OCI-LY1 (cell line): ENCODE measurements at regions not wholly inside any gene's neighbourhood (a gene's known extent, or its start where the extent isn't known, plus 50 kb on each side); places are given as distances from the start of the nearest gene placed in this dataset.

Experiments
- H2AFZ ChIP-seq: fragments of 200-600 bp; sonication (generic), shearing (Covaris generic); 2 replicates; pipeline ENCODE4 v1.6.0; 2014; ENCODE audit warnings: antibody characterized with exemption, mild to moderate bottlenecking, low read length
- H3F3A ChIP-seq: fragments of 200-600 bp; sonication (generic), shearing (Covaris generic); 2 replicates; pipeline ENCODE4 v1.6.0; 2014; ENCODE audit warnings: mild to moderate bottlenecking, antibody characterized with exemption, low read length, moderate library complexity; ENCODE audit not compliant: insufficient read depth
- H3K27ac ChIP-seq: fragments of 200-600 bp; sonication (generic); 2 replicates; pipeline ENCODE4 v1.5.1; 2014; ENCODE audit warnings: low read length, mixed run types, mild to moderate bottlenecking, low read depth; ENCODE audit not compliant: poor library complexity, severe bottlenecking
- H3K27me3 ChIP-seq: fragments of 200-600 bp; sonication (generic); 2 replicates; pipeline ENCODE4 v1.6.0; 2014; ENCODE audit warnings: antibody characterized with exemption, mild to moderate bottlenecking, low read length, moderate library complexity; ENCODE audit not compliant: insufficient read depth
- H3K36me3 ChIP-seq: fragments of 200-600 bp; sonication (generic); 2 replicates; pipeline ENCODE4 v1.6.1; 2014; ENCODE audit warnings: mild to moderate bottlenecking, antibody characterized with exemption, low read length, moderate library complexity, mixed read lengths; ENCODE audit not compliant: insufficient read depth
- H3K4me1 ChIP-seq: fragments of 200-600 bp; sonication (generic); 2 replicates; pipeline ENCODE4 v1.5.1; 2014; ENCODE audit warnings: mild to moderate bottlenecking, low read length, moderate library complexity; ENCODE audit not compliant: insufficient read depth, severe bottlenecking
- H3K4me2 ChIP-seq: fragments of 200-600 bp; sonication (generic), shearing (Covaris generic); 2 replicates; pipeline ENCODE4 v1.6.1; 2014; ENCODE audit warnings: low read length
- H3K4me3 ChIP-seq: fragments of 200-600 bp; sonication (generic); 2 replicates; pipeline ENCODE4 v1.5.1; 2014; ENCODE audit warnings: low read length, low read depth, mild to moderate bottlenecking, mixed read lengths; ENCODE audit not compliant: poor library complexity, severe bottlenecking
- H3K79me2 ChIP-seq: fragments of 200-600 bp; shearing (Covaris generic); 2 replicates; pipeline ENCODE4 v1.6.1; 2016; ENCODE audit warnings: mixed run types, low read length, mixed read lengths; ENCODE audit not compliant: insufficient read depth
- H3K9ac ChIP-seq: fragments of 200-600 bp; sonication (generic), shearing (Covaris generic); 2 replicates; pipeline ENCODE4 v1.6.1; 2014; ENCODE audit warnings: mild to moderate bottlenecking, low read length, mixed read lengths
- H3K9me2 ChIP-seq: fragments of 200-600 bp; sonication (generic), shearing (Covaris generic); 2 replicates; pipeline ENCODE4 v1.6.1; 2014; ENCODE audit warnings: low read depth, mild to moderate bottlenecking, low read length, mixed read lengths
- H3K9me3 ChIP-seq: fragments of 200-600 bp; shearing (Covaris generic); 2 replicates; pipeline ENCODE4 v1.6.1; 2014; ENCODE audit warnings: low read length, mixed read lengths
- H4K20me1 ChIP-seq: fragments of 200-600 bp; sonication (generic), shearing (Covaris generic); 2 replicates; pipeline ENCODE4 v1.6.0; 2016; ENCODE audit warnings: mild to moderate bottlenecking, low read length; ENCODE audit not compliant: insufficient read depth
- EZH2 ChIP-seq: fragments of 200-600 bp; sonication (generic), shearing (Covaris generic); IDR thresholded peaks from 2 replicates; pipeline ENCODE4 v1.8.0; 2017; ENCODE audit warnings: borderline replicate concordance, mixed run types, mild to moderate bottlenecking, antibody characterized with exemption, low read length, moderate library complexity, mixed read lengths
- TF ChIP-seq, protein P1 (sequence below): fragments of 200-600 bp; sonication (generic), shearing (Covaris generic); IDR thresholded peaks from 2 replicates; pipeline ENCODE4 v1.5.1; 2017; ENCODE audit warnings: mild to moderate bottlenecking, antibody characterized with exemption, low read length, moderate library complexity, mixed read lengths

DNA sequence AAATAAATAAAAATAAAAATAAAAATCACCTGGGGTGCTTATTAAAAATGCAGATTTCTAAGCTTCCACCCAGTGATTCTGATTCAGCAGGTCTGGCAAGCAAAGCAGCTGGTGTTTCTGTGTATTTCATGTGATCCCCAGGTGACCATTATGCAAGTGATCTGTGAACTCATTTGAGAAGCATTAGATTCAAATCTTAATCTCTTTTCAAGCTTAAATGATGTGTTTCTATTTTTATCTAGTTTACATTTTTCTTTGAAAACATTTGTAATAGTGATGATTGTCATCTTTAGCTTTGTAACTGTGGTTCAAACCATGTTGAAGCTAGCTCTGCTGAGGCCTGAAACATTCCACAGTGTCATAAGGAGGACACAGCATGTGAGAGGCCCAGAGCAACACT is 804.8 kb upstream of the ZNF608 start:
- no peaks in the 10 kb centered on the region for H3K36me3 ChIP-seq
- H2AFZ ChIP-seq, result no peak overlapping the region
- H3K4me1 ChIP-seq, result no peaks in the 10 kb centered on the region

DNA sequence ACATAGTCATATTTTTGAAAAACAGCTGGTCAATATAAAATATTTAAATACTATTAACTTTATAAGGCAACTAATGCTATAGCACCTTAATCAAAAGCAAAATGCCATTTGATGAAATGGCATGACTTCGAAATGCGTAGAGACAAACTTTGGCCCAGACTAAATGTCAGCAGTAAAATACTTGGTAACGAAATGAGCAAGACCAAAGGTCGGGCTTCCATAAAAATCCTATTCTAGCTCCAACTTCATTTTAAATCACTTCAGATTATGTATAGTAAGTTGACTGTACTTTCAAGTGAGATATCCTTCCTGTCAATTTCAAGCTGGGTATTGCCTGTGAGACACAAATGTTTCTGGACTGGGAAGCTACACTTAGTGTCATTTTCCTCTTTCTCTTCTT is 805.4 kb upstream of the ZNF608 start:
- no peak for TF ChIP-seq EZH2
- TF ChIP-seq, protein P1, sequence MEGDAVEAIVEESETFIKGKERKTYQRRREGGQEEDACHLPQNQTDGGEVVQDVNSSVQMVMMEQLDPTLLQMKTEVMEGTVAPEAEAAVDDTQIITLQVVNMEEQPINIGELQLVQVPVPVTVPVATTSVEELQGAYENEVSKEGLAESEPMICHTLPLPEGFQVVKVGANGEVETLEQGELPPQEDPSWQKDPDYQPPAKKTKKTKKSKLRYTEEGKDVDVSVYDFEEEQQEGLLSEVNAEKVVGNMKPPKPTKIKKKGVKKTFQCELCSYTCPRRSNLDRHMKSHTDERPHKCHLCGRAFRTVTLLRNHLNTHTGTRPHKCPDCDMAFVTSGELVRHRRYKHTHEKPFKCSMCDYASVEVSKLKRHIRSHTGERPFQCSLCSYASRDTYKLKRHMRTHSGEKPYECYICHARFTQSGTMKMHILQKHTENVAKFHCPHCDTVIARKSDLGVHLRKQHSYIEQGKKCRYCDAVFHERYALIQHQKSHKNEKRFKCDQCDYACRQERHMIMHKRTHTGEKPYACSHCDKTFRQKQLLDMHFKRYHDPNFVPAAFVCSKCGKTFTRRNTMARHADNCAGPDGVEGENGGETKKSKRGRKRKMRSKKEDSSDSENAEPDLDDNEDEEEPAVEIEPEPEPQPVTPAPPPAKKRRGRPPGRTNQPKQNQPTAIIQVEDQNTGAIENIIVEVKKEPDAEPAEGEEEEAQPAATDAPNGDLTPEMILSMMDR, result no peak
- H3K9ac ChIP-seq, result no peak overlapping the region

More for the DNA sequence above, 804.8 kb upstream of the ZNF608 start:
- H3K27me3 ChIP-seq, result no peaks in the 10 kb centered on the region
- H3K4me2 ChIP-seq, result no peak overlapping the region
- H3K27ac ChIP-seq, result no peak overlapping the region
- no peaks in the 10 kb centered on the region for H3K9me2 ChIP-seq
- TF ChIP-seq, protein P1, result no peak
- TF ChIP-seq EZH2, result no peak
- H3K9ac ChIP-seq, result no peak overlapping the region
- H3F3A ChIP-seq, result no peaks in the 10 kb centered on the region
- no peaks in the 10 kb centered on the region for H3K9me3 ChIP-seq
- H3K79me2 ChIP-seq, result no peaks in the 10 kb centered on the region
- no peaks in the 10 kb centered on the region for H4K20me1 ChIP-seq
- H3K4me3 ChIP-seq, result no peak overlapping the region

DNA sequence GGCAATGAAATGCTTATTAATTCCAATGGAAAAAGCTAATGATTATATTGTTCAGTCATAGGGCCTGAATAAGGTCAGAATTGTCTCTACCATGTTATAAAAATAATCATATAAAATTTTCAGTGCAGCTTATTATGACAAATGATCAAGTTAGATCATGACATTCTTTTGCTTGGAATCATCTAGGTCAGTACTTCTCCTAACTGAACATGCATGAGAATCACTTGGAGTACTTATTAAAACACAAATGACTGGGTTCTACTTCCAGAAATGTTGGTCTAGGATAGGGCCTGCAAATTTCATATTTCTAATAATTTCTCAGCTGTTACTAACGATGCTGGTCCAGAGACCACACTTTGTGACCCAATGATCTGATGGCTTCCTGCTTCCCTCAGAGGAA is 806.0 kb upstream of the ZNF608 start:
- no peak for TF ChIP-seq EZH2
- TF ChIP-seq, protein P1, result no peak
- H3K4me2 ChIP-seq, result no peak overlapping the region
- H3K9ac ChIP-seq, result no peak overlapping the region

More for the DNA sequence above, 805.4 kb upstream of the ZNF608 start:
- H3K27ac ChIP-seq, result no peak overlapping the region
- no peak overlapping the region for H2AFZ ChIP-seq
- H3K4me2 ChIP-seq, result no peak overlapping the region
- no peaks in the 10 kb centered on the region for H3K9me3 ChIP-seq
- H3K79me2 ChIP-seq, result no peaks in the 10 kb centered on the region
- no peaks in the 10 kb centered on the region for H3K9me2 ChIP-seq
- H3F3A ChIP-seq, result no peaks in the 10 kb centered on the region
- no peaks in the 10 kb centered on the region for H4K20me1 ChIP-seq
- H3K27me3 ChIP-seq, result no peaks in the 10 kb centered on the region
- H3K4me3 ChIP-seq, result no peak overlapping the region
- H3K36me3 ChIP-seq, result no peaks in the 10 kb centered on the region
- H3K4me1 ChIP-seq, result no peaks in the 10 kb centered on the region

More for the DNA sequence above, 806.0 kb upstream of the ZNF608 start:
- H3K79me2 ChIP-seq, result no peaks in the 10 kb centered on the region
- no peak overlapping the region for H3K4me3 ChIP-seq
- no peaks in the 10 kb centered on the region for H3K36me3 ChIP-seq
- H3K27me3 ChIP-seq, result no peaks in the 10 kb centered on the region
- no peaks in the 10 kb centered on the region for H3K9me2 ChIP-seq
- no peaks in the 10 kb centered on the region for H4K20me1 ChIP-seq
- no peak overlapping the region for H3K27ac ChIP-seq
- no peaks in the 10 kb centered on the region for H3F3A ChIP-seq
- no peak overlapping the region for H2AFZ ChIP-seq
- no peaks in the 10 kb centered on the region for H3K9me3 ChIP-seq
- H3K4me1 ChIP-seq, result no peaks in the 10 kb centered on the region
